HG03196 (cell line): ENCODE measurements at regions not wholly inside any gene's neighbourhood (a gene's known extent, or its start where the extent isn't known, plus 50 kb on each side); places are given as distances from the start of the nearest gene placed in this dataset.
"Not testable (repeated sequence)": the region's sequence is repeated elsewhere in the genome, so short reads cannot be mapped to it uniquely, and the experiment has no call there.

ENCODE experiments used
- ATAC-seq: cut with Tn5 transposase; IDR thresholded peaks from one replicate; pipeline ENCODE4 v1.9.1; 2021; ENCODE audit not compliant: unreplicated experiment

GRCh38 chr4:81786766-81787165, 315.1 kb upstream of the RASGEF1B start:
- no peak for ATAC-seq

GRCh38 chr4:81786063-81786763, 314.5 kb upstream of the RASGEF1B start:
- ATAC-seq, result no peak

DNA sequence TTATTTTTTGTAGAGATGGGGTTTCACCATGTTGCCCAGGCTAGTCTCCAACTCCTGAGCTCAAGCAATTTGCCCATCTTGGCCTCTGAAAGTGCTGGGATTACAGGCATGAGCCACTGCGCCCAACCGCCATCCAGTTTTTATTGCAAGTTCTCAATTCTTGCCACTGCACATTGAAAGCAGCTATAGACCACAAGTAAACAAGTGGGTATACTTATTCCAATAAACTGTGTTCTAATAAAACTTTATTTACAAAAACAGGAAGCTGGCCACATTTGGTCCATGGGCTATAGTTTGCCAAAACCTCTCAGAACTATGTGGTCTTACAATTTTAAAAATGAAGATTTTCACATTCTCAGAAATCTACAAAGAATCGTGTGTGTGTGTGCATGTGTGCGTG, 313.6 kb upstream of the RASGEF1B start:
- no peak for ATAC-seq

DNA sequence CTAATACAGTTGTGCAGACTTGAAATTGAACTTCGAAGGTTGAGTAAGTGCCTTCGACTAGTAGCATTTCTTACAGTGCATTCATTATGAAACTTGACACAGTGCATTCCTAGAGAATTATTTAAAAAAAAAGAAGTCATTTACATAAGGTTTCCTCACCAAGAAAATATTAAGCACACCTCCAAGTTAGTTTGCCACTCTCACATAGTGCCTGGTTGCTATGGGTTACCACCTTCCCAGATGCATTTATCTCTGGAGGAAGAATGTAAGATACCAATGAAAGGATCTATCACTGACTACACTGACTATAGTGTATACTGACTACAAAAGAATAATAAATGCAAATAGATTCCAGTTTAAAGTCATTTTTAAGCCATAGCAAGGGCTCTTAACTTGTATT, 311.9 kb upstream of the RASGEF1B start:
- ATAC-seq, result no peak

GRCh38 chr4:81781799-81782198, 310.1 kb upstream of the RASGEF1B start:
- no peak for ATAC-seq

DNA sequence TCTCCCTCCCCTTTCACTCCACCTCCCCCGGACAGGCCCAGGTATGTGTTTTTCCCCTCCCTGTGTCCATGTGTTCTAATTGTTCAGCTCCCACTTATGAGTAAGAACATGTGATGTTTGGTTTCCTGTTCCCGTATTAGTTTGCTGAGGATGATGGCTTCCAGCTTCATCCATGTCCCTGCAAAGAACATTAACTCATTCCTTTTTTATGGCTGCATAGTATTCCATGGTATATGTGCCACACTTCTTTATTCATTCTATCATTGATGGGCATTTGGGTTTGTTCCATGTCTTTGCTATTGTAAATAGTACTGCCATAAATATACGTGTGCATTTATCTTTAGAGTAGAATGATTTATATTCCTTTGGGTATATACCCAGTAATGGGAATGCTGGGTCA, 306.0 kb upstream of the RASGEF1B start:
- ATAC-seq, result not testable (repeated sequence)

GRCh38 chr4:81776794-81777193, 305.1 kb upstream of the RASGEF1B start:
- no peak for ATAC-seq

- ATAC-seq, result no peak
These were observed 301.9 kb upstream of the RASGEF1B start for GRCh38 chr4:81773557-81773956.

DNA sequence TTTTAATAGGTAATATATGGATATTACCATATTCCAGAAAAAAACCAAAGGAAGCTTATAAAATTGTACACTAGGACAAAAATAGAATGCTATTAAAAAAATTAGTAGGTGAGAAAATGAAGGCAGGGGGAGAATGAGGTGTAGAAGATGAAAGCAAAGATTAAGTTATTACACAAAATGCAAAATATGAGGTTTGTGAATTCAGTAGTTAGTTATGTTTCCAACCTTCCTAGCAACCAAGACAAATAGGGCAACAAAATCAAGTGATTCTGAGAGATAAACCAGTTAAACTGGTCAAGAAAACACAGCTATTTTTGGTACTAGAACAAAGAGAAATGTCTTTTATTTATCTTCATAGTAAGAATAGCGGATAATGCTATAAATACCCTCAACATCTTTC, 300.0 kb upstream of the RASGEF1B start:
- no peak for ATAC-seq

DNA sequence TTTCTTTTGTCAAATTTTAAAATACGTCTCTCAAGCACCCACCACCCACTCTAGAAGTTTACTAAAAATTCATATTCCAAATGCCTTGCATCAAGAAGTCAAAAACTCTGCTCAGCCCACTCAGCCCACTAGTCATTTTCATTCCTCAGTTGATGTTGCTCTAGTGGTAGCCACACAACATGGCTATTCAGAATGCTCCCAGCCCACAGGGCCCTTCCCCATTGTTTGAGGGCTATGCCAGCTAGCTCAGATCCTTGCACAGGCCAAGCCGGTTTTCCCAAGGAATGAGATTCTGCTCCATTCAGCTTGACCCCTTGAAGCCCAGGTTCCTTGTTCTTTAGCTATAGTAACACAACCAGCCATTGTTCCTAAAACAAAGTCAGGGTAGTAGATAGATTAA, 297.5 kb upstream of the RASGEF1B start:
- ATAC-seq, result no peak

DNA sequence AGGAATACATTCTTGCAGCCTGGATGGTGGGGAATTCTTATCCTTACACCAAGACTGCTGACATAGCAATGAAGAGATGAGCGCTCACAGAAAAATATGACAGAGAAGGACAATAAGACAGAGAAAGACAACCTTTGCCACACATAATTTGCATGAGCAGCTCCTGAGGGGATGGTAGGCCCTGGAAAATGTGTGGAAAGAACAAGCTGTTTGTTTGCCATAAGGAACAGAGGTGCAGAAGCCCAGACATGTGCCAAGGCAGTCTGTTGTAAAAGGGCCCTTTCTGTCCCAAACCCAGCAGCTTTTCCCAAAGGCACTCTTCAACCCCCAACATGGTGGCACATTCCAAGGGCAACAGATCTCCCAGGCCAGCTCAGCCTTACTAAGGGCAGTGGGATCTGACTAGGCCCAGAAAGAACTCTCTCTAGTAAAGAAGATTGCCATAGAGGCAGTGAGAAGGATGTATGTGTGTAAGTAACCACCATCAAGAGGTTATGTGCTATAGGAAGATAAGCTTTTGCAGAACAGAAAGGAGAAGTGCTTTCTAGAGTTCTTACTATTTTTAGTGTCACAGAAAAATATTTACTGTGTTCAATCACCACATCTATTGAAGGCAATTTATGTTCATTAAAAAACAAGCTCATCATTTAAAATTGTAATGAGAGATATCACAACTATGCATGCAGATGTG, 287.0 kb upstream of the RASGEF1B start:
- ATAC-seq, result no peak

GRCh38 chr4:81757691-81758090, 286.0 kb upstream of the RASGEF1B start:
- ATAC-seq, result no peak

- peak; percentile 88 for ATAC-seq
These were observed 285.3 kb upstream of the RASGEF1B start for GRCh38 chr4:81756973-81757372.

DNA sequence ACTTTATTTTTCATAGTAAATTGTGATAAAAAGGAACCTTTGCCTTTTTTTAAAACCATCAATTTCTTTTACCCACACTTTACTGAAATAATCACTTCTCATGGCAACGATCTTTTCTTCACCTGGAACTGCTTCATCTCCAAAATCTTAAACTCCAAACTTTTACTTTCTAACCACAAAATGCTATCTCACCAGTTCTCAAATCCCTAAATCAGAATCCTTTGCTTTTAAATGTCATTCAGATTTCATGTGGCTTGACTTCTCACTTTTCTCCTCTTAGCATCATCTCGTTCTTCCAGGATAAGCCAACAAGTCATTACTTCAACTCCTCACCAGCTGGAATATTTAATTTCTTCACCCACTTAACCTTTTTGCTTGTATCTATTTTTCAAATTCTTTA, 284.3 kb upstream of the RASGEF1B start:
- ATAC-seq, result no peak

- ATAC-seq, result no peak
These were observed 282.5 kb upstream of the RASGEF1B start for GRCh38 chr4:81754169-81754568.

DNA sequence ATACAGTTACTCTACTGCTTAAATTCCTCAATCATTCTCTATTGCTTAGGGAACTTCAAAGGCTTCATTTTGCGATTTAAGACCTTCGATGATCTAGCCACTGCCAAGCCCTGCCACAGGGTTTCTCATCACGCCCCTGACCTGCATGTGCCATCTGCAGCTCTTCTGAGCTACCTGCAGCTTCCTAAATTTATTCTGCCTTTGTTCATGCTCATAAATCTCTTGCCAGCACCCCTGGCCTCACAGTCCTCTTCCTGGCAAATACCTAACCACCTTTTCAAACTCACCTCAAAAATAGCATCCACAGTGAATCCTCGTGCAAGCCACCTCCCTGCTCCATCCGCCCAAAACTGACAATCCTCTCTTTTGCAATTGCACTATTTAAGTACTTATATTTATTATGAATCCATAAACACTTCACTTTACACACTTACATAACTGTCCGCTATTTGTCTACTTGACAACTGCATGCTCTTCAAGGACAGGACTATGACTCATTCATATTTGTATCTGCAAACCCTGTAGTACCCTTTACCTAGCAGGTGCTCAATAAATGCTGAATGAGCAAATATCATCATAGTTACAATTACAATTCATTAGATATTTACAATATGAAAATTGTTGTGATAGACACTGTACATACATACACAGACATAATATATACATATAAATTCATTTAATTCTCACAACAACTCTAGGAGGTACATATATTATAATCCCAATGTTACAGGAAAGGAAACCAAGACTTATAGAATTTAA, 280.0 kb upstream of the RASGEF1B start:
- ATAC-seq, result no peak

- no peak for ATAC-seq
These were observed 275.7 kb upstream of the RASGEF1B start for GRCh38 chr4:81747242-81747930.

- no peak for ATAC-seq
These were observed 275.1 kb upstream of the RASGEF1B start for GRCh38 chr4:81746773-81747172.

DNA sequence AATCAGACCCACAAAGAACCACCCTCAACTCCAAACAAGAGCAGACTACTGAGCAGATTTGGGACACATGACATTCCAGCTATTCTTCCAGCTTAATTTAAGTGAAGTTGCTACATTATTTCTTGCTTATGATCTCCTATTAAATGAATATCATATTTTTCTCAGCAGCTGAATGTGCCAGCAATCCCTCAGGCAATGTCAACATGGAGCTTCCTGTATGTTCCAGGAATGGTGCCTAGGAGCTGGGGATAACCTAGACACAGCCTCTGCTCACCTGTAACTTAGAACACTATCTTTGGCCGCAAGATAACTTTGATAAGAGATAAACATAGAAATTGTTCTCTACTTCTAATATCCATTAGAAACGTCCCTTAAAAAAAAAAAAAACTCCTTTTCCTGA, 274.4 kb upstream of the RASGEF1B start:
- ATAC-seq, result no peak

DNA sequence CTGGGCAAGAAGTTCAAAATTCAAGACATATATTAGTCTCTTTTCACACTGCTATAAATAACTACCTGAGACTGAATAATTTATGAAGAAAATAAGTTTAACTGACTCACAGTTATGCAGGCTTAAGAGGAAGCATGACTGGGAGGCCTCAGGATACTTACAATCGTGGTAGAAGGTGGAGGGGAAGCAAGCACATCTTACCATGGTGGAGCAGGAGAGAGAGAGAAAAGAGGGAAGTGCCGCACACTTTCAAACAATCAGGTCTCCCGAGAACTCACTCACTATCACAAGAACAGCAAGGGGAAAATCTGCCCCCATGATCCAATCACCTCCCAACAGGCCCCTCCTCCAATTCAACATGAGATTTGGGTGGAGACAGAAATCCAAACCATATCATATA, 273.3 kb upstream of the RASGEF1B start:
- ATAC-seq, result no peak

DNA sequence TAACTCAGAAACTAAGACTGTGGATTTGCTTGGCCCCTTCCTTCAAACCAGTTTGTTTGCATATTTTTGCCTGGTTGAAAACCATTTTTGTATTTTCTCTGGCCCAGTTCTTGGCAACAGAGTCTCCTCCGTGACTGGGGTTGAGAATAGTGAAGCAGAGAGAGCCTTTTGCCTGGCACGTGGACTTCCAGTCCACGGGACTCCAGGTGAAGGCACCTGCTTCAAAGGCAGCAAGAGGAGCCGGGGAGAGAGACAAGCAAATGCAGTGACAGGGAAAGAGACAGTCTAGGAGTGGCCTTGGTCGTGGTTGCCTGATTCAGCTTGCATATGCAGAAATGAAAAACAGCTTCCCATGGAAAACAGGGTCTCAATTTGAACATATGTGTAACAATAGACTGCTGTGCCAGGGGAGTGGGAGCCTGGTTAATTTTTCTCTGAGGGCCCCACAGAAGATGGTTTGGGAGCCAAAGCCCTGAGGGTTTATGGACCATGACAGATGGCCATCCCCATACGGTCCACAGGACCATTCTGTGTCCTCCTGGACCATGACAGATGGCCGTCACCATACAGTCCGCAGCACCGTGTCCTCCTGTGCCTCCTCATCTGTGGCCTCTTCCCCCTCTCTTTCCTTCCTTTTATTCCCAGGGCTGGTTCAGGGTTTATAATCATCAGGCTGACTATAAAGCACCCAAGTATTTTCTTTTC, 272.2 kb upstream of the RASGEF1B start:
- no peak for ATAC-seq
